GM23338 (cell line): ENCODE measurements at regions not wholly inside any gene's neighbourhood (a gene's known extent, or its start where the extent isn't known, plus 50 kb on each side); places are given as distances from the start of the nearest gene placed in this dataset.

Experiments used
- CREB1 ChIP-seq: fragments of 250-450 bp; sonication (Bioruptor Pico); IDR thresholded peaks from 2 replicates; pipeline ENCODE4 v1.5.0; 2020; ENCODE audit warnings: low read depth, mild to moderate bottlenecking, moderate library complexity
- EZH2 ChIP-seq: fragments of 200-600 bp; sonication (generic); IDR thresholded peaks from one replicate; pipeline ENCODE4 v1.8.0; 2017; ENCODE audit warnings: antibody characterized with exemption, mild to moderate bottlenecking, low read depth; ENCODE audit not compliant: unreplicated experiment
- EZH2phosphoT487 ChIP-seq: fragments of 200-600 bp; sonication (generic); IDR thresholded peaks from one replicate; pipeline ENCODE4 v1.8.1; 2018; ENCODE audit warnings: antibody characterized with exemption; ENCODE audit not compliant: unreplicated experiment
- JUNB ChIP-seq: IDR thresholded peaks from one replicate; pipeline ENCODE4 v1.6.1; 2016; ENCODE audit warnings: antibody characterized with exemption; ENCODE audit not compliant: unreplicated experiment
- POLR2AphosphoS5 ChIP-seq: IDR thresholded peaks from 2 replicates; pipeline ENCODE4 v1.6.1; 2016; ENCODE audit warnings: antibody characterized with exemption, low read depth
- REST ChIP-seq: IDR thresholded peaks from one replicate; pipeline ENCODE4 v1.6.1; 2018; ENCODE audit warnings: antibody characterized with exemption; ENCODE audit not compliant: unreplicated experiment
- ZNF114 ChIP-seq: fragments of 250-450 bp; sonication (Bioruptor Pico); IDR thresholded peaks from 2 replicates; pipeline ENCODE4 v1.5.0; 2020; ENCODE audit warnings: mild to moderate bottlenecking, moderate library complexity
- ZNF331 ChIP-seq: fragments of 250-450 bp; sonication (Bioruptor Pico); IDR thresholded peaks from 2 replicates; pipeline ENCODE4 v1.5.0; 2020; ENCODE audit warnings: low read depth, mild to moderate bottlenecking, moderate library complexity
- TF ChIP-seq, protein P1 (sequence below), 2 experiments: fragments of 200-600 bp in 1 of 2; sonication (generic) in 1 of 2; conservative IDR thresholded peaks; 2 replicates each; pipeline versions ENCODE4 v1.5.1 to v1.6.1; 2016 to 2017; ENCODE audit warnings: antibody characterized with exemption in 2 of 2, low read depth in 2 of 2, mild to moderate bottlenecking in 2 of 2, moderate library complexity in 1 of 2
- TF ChIP-seq, protein P2 (sequence below): IDR thresholded peaks from 2 replicates; pipeline ENCODE4 v1.6.1; 2016; ENCODE audit warnings: antibody characterized with exemption
- TF ChIP-seq, protein P3 (sequence below): fragments of 250-450 bp; sonication (Bioruptor Pico); IDR thresholded peaks from 2 replicates; pipeline ENCODE4 v1.5.0; 2020; ENCODE audit warnings: mild to moderate bottlenecking, moderate library complexity

DNA sequence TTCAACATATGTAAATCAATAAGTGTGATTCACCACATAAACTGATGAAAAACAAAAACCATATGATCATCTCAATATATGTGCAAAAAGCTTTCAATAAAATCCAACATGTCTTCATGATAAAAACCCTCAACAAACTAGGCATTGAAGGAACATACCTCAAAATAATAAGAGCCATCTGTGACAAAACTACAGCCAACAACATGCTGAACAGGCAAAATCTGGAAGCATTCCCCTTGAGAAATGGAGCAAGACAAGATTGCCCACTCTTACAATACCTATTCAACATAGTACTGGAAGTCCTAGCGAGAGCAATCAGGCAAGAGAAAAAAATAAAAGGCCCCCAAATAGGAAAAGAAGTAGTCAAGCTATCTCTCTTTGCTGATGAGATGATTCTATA lies 76.5 kb downstream of the OTOR start:
- TF ChIP-seq, protein P1, sequence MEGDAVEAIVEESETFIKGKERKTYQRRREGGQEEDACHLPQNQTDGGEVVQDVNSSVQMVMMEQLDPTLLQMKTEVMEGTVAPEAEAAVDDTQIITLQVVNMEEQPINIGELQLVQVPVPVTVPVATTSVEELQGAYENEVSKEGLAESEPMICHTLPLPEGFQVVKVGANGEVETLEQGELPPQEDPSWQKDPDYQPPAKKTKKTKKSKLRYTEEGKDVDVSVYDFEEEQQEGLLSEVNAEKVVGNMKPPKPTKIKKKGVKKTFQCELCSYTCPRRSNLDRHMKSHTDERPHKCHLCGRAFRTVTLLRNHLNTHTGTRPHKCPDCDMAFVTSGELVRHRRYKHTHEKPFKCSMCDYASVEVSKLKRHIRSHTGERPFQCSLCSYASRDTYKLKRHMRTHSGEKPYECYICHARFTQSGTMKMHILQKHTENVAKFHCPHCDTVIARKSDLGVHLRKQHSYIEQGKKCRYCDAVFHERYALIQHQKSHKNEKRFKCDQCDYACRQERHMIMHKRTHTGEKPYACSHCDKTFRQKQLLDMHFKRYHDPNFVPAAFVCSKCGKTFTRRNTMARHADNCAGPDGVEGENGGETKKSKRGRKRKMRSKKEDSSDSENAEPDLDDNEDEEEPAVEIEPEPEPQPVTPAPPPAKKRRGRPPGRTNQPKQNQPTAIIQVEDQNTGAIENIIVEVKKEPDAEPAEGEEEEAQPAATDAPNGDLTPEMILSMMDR (conservative IDR thresholded peaks at IDR 0.05; ENCODE audit: low read depth in 2 of 2): no peak
- TF ChIP-seq ZNF331 (CRISPR knock-in tag) (no peak), EZH2phosphoT487 (no peak), EZH2 (no peak), POLR2AphosphoS5 (no peak), ZNF114 (CRISPR knock-in tag) (no peak), REST (no peak), JUNB (no peak), CREB1 (CRISPR knock-in tag) (no peak)
- TF ChIP-seq, protein P2, sequence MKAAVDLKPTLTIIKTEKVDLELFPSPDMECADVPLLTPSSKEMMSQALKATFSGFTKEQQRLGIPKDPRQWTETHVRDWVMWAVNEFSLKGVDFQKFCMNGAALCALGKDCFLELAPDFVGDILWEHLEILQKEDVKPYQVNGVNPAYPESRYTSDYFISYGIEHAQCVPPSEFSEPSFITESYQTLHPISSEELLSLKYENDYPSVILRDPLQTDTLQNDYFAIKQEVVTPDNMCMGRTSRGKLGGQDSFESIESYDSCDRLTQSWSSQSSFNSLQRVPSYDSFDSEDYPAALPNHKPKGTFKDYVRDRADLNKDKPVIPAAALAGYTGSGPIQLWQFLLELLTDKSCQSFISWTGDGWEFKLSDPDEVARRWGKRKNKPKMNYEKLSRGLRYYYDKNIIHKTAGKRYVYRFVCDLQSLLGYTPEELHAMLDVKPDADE: no peak
- TF ChIP-seq, protein P3, sequence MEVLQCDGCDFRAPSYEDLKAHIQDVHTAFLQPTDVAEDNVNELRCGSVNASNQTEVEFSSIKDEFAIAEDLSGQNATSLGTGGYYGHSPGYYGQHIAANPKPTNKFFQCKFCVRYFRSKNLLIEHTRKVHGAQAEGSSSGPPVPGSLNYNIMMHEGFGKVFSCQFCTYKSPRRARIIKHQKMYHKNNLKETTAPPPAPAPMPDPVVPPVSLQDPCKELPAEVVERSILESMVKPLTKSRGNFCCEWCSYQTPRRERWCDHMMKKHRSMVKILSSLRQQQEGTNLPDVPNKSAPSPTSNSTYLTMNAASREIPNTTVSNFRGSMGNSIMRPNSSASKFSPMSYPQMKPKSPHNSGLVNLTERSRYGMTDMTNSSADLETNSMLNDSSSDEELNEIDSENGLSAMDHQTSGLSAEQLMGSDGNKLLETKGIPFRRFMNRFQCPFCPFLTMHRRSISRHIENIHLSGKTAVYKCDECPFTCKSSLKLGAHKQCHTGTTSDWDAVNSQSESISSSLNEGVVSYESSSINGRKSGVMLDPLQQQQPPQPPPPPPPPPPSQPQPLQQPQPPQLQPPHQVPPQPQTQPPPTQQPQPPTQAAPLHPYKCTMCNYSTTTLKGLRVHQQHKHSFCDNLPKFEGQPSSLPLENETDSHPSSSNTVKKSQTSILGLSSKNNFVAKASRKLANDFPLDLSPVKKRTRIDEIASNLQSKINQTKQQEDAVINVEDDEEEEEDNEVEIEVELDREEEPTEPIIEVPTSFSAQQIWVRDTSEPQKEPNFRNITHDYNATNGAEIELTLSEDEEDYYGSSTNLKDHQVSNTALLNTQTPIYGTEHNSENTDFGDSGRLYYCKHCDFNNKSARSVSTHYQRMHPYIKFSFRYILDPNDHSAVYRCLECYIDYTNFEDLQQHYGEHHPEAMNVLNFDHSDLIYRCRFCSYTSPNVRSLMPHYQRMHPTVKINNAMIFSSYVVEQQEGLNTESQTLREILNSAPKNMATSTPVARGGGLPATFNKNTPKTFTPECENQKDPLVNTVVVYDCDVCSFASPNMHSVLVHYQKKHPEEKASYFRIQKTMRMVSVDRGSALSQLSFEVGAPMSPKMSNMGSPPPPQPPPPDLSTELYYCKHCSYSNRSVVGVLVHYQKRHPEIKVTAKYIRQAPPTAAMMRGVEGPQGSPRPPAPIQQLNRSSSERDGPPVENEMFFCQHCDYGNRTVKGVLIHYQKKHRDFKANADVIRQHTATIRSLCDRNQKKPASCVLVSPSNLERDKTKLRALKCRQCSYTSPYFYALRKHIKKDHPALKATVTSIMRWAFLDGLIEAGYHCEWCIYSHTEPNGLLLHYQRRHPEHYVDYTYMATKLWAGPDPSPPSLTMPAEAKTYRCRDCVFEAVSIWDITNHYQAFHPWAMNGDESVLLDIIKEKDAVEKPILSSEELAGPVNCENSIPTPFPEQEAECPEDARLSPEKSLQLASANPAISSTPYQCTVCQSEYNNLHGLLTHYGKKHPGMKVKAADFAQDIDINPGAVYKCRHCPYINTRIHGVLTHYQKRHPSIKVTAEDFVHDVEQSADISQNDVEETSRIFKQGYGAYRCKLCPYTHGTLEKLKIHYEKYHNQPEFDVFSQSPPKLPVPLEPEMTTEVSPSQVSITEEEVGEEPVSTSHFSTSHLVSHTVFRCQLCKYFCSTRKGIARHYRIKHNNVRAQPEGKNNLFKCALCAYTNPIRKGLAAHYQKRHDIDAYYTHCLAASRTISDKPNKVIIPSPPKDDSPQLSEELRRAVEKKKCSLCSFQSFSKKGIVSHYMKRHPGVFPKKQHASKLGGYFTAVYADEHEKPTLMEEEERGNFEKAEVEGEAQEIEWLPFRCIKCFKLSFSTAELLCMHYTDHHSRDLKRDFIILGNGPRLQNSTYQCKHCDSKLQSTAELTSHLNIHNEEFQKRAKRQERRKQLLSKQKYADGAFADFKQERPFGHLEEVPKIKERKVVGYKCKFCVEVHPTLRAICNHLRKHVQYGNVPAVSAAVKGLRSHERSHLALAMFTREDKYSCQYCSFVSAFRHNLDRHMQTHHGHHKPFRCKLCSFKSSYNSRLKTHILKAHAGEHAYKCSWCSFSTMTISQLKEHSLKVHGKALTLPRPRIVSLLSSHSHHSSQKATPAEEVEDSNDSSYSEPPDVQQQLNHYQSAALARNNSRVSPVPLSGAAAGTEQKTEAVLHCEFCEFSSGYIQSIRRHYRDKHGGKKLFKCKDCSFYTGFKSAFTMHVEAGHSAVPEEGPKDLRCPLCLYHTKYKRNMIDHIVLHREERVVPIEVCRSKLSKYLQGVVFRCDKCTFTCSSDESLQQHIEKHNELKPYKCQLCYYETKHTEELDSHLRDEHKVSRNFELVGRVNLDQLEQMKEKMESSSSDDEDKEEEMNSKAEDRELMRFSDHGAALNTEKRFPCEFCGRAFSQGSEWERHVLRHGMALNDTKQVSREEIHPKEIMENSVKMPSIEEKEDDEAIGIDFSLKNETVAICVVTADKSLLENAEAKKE (CRISPR knock-in tag): no peak
